GM19023 (cell line): ENCODE measurements at regions not wholly inside any gene's neighbourhood (a gene's known extent, or its start where the extent isn't known, plus 50 kb on each side); places are given as distances from the start of the nearest gene placed in this dataset.
"Not testable (repeated sequence)": the region's sequence is repeated elsewhere in the genome, so short reads cannot be mapped to it uniquely, and the experiment has no call there.

Source experiments
- ATAC-seq: cut with Tn5 transposase; IDR thresholded peaks from one replicate; pipeline ENCODE4 v1.9.1; 2021; ENCODE audit warnings: mild to moderate bottlenecking, moderate library complexity; ENCODE audit not compliant: unreplicated experiment

DNA sequence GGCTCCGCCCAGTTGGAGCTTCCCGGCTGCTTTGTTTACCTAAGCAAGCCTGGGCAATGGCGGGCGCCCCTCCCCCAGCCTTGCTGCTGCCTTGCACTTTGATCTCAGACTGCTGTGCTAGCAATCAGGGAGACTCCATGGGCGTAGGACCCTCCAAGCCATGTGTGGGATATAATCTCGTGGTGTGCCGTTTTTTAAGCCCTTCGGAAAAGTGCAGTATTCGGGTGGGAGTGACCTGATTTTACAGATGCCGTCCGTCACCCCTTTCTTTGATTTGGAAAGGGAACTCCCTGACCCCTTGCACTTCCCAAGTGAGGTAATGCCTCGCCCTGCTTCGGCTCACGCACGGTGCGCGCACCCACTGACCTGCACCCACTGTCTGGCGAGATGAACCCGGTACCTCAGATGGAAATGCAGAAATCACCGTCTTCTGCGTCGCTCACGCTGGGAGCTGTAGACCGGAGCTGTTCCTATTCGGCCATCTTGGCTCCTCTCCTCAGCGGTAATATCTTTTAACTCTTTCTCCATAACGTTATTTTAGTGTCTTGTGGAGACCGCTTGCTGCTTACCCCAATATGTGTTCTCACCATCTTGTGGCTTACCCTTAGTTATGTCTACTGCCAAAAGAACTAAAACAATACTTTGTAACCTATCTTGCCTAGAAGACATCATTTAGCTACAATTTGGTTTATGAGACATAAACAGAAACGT, 328.7 kb upstream of the EPHA5 start:
- ATAC-seq, result not testable (repeated sequence)

DNA sequence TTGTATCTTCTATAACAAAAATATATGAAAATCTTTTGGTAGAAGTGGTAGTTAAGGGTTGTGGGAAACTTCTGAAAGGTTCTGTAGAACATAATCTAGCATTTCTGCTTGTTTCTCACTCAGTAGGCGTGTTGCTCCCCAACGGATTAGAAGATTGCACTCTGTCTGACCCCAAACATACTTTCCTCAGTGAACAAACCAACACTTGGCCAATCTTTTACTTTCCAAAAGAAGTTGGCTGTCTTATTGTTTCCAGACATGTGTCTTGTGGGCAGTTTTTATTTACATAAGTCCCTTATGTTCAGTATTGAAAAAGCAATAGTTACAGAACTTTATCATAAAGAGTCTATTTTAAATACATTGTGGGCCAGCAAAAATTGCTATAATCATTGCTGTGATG, 312.8 kb upstream of the EPHA5 start:
- no peak for ATAC-seq

DNA sequence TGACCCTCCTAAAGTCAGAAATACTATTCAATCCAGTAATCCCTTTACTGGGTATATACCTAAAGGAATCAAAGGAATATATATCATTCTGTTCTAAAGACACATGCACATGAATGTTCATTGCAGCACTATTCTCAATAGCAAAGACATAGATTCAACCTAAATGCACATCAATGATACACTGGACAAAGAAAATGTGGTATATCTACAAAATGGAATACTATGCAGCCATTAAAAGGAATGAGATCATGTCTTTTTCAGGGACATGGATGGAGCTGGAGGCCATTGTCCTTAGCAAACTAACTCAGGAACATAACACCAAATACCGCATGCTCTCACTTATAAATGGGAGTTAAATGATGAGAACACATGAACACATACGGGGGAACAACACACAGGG, 306.0 kb upstream of the EPHA5 start:
- no peak for ATAC-seq

DNA sequence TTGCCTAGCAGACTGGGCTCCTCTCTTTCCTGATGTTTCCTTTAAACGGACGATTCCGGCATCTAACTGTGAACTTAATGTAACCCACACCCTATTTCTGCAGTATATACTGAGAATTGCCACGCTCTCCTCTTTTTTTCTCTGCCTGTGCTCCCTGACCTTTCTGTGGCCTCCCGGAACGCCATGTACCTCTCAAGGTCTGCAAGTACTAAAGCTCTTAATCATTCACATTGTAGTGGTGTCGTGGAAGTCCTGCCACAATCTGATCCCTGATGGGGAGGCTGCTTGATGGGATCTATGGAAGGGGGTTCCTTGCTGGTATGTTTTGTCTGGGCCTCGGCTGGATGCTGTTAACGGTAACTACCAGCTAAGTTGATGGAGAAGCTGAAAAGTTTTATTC, 302.9 kb upstream of the EPHA5 start:
- no peak for ATAC-seq

DNA sequence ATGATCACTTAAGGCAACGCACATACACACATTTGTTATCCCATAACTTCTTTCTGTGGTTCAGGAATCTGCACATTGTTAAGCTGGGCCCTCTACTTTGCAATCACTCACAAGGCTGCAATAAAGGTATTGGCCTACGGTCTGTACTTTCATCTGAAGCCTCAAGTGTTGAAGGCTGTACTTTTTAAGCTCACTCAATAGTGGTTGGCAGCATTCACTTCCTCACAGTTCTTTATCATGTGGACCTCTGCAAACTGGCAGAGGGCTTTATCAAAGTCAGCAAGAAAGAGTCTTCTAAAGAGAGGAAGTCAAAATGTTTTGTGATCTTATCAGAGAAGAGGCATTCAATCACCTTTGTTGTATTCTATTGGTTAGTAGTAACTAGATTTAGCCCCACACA, 301.4 kb upstream of the EPHA5 start:
- no peak for ATAC-seq

DNA sequence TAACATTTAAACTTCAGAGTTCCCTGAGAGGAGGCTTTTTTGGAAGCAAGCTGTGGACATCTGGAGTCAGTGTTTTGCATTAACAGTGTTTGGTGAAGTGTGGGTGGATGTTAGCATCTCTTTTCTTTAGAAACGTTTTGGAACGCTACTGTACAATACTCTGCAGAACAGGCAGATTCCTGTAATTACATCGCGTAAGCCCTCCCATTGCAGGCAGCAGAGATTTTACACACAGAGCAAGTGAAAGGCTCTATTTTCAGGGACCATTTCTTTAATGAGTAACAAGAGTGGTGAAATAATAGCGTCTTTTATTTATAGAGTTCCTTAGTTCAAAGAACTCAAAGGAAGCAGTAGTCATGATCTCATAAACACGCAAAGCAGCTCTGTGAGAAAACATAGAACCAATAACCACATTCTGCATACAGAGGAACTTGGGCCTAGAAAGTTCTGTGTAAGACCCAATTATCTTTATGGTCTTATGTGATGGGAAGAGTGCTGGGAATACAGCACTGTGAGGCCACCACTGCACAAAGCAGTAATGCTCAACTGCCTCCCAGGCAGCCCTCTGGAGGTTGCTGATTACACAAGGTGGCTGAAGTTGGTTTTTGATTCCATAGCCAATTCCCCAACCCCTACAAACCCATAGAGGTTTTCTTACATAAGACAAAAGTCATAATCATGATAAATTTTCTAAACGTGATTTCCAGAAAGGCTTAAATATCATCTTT, 298.7 kb upstream of the EPHA5 start:
- ATAC-seq, result no peak

DNA sequence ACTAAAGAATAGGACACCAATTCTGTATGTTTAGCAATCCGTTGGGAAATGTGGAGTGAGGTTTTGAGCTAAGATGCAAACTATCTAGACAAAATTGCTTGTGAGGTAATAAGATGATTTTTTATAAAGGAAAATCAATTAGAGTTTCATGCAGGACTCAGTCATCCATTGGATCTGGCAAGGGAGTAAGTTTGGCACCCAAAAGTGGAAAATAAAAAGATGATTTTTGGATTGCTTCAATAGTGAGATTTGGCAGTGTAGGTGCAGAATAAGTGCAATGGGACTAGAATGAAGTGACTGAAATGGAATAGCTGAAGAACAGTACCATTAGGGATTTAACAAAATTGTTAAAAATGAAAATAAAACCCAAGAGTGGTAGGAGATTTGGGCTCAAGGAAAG, 290.5 kb upstream of the EPHA5 start:
- no peak for ATAC-seq

DNA sequence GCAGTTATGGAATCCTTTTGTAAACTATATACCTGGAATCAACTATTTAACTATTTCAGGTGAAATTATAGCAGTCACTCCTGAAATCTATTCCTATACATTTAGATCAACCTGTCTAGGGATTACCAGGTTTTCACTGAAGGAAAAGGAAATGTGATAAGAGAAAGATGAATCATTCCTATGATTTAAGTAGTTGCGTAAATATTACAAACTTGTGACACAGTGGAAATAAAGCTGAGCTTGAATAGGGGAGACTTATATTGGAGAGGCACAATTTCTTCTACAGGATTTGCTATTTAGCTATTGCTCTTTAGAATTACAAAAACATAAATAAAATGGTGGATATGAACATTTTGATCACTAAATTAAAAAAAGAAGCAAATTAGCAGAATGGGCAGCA, 284.1 kb upstream of the EPHA5 start:
- no peak for ATAC-seq

DNA sequence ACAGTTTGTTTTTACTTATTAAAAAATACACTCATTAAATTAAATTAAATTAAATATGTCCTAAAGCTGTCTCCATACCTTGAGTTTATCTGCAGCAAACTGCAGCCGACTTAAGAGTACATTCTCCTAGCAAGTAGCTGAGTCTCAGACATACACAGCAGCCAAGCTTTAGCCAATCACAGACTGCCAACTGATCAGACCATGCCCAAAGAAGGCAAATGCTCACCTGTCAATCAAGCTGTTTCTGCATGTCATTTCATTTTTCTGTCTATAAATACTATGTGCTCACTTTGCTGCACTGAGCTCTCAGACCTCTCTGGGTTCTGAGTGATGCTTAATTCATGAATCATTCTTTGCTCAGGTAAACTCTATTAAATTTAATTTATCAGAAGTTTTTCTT, 280.9 kb upstream of the EPHA5 start:
- no peak for ATAC-seq

DNA sequence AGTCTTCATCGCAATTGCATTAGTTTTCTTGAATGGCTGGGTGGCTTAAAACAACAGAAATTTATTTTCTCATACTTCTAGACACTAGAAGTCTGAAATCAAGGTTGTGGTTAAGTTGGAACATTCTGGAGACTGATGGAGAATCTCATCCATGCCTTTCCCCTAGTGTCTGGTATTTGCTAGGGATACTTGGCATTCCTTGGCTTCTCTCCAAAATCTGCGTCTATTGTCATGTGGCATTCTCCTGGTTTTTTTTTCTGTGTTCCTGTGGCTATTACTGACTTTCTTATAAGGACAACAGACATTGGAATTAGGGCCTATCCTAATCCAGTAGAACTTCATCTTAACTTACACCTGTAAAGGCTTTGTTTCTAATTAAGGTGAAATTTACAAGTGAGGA, 272.8 kb upstream of the EPHA5 start:
- ATAC-seq, result no peak

DNA sequence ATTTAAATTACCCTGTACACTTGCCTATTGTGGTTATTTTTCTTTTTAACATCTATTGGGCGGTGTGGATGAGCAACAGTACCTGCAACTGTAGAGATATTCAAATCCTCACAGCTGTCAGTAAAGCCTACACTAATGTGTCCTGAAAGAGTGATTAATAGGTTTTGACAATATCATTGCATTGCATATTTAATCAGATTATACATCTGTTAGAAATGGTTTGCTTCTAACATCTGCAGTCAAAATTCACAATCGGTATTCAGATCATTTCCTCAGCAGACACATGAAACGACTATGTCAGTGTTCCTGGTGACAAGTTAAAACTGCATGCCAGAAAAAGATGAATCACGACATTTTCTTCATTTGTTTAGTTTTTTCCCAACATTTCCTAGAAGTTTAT, 254.6 kb upstream of the EPHA5 start:
- ATAC-seq, result no peak

DNA sequence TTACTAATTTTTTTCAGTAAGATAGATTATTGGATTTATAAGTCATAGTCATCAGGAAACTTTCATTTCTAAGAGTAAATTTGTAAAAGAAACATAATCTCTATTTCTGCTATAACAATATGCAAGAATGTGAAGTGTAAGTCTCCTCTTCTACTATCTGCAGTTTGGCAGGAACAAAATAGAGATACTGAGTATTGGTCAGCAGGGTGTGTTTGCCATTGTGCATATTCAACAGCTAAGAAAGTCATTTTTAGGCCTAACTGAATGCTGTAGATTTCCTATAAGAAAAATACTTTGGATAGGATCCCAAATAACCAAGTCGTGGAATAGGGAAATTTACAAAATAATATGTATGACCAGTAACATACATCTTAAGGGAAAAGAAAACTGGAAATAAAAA, 253.3 kb upstream of the EPHA5 start:
- ATAC-seq, result no peak

DNA sequence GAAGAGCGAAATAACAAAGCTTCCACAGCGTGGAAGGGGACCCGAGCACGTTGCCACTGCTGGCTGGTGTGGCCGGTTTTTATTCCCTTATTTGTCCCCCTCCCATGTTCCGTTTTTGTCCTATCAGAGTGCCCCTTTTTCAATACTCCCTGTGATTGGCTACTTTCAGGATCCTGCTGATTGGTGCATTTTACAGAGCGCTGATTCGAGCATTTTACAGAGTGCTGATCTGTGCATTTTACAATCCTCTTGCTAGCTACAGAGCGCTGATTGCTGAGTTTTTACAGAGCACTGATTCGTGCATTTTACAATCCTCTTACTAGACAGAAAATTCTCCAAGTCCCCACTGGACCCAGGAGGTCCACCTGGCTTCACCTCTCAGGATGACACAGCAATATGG, 250.9 kb upstream of the EPHA5 start:
- ATAC-seq, result no peak

DNA sequence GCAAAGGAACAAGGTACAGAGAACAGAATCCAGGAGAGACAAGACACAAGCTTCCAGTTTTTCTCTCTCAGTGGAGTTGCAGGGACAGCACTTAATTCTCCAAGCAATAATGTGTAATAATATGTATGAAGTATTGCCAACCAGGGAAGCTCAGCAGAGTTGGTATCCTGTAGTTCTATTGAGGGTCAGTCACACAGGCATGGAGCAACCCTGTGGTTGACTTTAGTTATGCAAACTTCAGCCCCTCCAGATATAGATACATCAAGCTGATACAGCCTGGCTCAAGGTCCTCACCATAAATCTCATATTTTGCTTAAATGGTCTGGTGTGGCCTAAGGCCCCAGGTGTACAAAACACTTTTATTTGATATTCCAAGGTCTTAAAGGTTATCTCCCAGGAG, 248.6 kb upstream of the EPHA5 start:
- no peak for ATAC-seq

DNA sequence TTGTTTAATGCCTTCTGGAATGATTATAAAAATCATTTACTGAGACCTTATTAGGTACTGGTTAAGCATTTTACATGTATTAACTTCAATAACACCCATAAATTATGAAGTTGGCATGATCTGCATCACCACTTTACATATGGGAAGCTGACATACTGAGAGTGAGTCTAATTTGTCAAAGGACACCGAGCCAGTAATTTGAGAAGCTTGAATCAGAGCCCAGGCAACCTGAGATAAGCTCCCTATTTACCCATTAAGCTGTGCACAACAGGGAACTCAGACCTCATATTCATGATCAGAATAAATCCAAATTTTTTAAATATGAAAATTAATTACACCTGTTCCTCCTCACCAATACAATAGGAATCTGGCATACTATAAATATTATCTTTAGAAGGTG, 247.9 kb upstream of the EPHA5 start:
- no peak for ATAC-seq

DNA sequence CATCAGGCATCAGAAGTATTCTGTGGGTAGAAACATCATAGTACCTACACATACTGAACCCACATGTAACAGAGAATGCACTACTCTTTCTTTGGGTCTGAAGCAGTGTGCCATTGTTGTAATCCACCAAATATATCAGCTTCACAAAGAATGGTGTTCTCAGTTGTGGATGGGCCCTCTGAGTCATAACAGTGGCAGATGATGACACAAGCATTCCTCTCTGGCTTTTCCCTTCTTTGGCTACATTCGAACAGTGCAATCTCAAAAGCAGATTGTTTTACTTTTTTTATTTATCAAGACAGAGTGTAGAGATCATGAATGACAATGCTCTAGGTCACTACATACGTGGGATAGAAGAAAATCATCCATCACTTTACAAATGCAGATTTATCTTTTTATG, 247.2 kb upstream of the EPHA5 start:
- no peak for ATAC-seq

DNA sequence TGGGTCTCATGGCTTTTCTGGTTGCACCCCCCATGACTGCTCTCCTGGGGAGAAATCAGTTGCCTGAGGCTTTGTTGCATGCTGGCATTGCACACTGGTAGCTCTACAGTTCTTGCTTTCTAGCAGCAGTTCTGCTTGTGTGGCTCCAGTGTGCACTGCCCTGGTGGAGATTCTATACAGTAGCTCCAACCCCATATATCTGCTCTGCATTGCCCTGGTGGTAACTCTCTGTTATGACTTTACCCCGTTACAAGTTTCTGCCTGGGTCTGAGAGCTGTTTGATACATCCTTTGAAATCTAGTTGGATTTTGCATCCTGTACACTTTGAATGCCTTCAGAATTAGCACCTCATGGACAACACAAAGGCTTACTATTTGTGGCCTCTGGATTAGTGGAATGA, 241.4 kb upstream of the EPHA5 start:
- no peak for ATAC-seq

DNA sequence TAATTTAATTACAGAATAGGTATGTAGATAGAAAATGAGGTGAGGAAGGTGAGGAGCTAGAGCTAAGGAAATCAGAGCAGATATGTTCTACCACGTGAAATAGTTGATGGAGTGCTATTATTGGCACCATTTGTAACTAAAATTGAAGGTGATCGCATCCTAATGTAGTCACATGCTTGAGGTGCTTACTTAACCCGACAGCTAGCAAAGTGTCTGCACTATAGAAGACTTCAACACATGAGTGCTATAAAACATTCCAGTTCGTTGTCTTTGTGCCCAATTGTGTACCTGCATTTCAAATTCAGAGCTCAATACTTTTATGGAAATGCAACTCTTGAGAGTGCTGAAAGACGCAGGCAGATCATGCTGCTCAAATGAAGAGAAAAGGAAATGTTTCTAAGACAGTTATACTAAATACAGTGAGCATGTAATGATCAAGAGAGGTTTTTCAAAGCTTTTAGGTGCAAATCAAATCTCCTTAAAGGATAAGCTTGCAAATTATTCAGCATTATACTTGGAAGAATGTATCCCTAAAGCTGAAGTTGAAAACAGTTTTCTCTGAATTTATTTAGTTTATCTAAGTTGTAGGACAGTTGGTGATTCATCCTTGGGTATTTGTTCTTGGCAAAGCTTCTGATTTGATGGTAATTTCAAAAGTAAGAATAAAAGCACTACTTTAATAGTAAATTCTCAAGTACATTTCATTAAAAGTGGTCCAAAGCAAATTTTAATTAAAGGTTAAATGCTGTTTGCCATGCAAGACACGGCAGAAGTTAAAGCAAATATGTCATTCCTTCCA, 223.9 kb upstream of the EPHA5 start:
- ATAC-seq, result no peak

DNA sequence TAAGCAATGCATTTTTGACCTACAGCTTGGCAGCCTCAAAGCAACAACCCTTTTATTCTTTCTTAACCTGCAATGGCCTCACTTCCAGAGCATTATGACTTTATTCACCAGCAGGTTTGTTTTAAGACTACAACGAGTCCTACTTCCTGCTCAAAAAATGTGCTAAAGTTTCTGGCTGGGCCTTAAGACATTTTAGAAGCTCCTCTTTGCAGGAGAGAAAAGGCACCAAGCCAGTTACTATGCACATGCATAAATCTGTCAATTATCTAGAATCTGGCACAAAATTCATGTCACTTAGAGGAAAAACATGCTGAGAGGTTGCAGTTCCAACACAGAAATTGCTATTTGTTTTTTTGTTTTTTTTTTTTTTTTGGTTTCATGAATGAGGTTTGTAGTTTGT, 223.0 kb upstream of the EPHA5 start:
- ATAC-seq, result no peak

DNA sequence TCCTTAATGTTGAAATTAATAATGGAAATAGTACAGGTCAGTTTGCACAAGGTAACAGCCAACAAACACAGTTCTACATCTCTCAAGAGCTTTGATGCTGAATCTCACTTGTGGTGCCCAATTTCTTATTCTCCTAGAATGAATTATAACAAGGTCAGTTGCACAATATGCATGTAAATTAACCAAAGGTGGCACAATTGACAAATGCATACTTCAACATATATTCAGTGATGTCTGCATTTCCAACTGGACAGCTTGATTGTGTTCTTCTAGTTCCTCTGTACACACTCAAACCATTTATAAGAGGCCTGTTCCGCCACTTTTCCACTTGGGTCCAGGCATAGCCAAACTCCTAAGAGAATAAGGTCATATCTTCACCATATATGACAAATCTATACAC, 210.3 kb upstream of the EPHA5 start:
- no peak for ATAC-seq

DNA sequence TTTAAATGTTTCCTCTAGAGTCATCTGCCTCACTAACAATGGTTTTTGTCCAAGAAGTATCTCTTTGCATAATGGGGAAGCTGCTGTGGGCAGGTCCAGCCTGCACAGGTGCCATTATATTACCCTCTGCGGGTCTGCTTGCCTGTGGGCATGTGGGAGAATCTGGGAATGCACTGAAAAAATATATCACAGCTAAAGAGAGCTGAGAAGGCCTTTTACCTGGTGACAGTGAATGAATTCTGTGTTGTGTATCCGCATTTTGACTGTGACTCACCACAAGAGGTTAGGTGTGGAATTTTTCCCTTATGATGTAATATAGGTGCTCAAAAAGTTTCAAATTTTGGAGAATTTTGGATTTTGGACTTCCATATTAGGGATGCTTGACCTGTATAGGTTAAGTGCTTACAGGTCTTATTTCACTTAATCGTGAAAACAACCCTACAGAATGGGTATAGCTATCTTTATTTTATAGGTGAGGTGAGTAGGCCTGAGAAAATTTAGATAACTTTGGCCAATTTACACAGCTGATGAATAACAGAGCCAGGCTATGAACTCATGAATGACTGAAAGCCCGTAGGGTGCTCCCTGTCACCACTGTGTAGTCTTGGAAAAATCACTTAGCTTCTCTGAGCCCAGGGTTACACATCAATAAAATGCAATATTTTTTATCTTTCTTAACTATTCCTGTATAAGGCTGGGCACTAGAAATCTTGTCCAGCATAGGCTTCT, 198.0 kb upstream of the EPHA5 start:
- ATAC-seq, result no peak
